ENCODE measurements at regions not wholly inside any gene's neighbourhood (a gene's known extent, or its start where the extent isn't known, plus 50 kb on each side); places are given as distances from the start of the nearest gene placed in this dataset.

- no peak overlapping the region for H3K4me3 ChIP-seq
- no peak for TF ChIP-seq EP300 (IDR thresholded peaks at IDR 0.05)
- TF ChIP-seq POLR2A (IDR thresholded peaks at IDR 0.05), result no peak
- TF ChIP-seq CTCF (IDR thresholded peaks at IDR 0.05), result no peak
- H3K4me1 ChIP-seq, result no peaks in the 10 kb centered on the region
- WGBS, 2 donors, result 85 to 92% methylated on average over 3 of the region's 3 CpGs
- H3K36me3 ChIP-seq, result no peaks in the 10 kb centered on the region
- no peaks in the 10 kb centered on the region for H3K27me3 ChIP-seq
- DNase-seq (ENCODE audit: low spot score in 2 of 2), result no peak
- no peak overlapping the region for H3K27ac ChIP-seq
- H3K9me3 ChIP-seq, result peaks cover 0 to 26% (median 0%) of the 10 kb centered on the region in 4 donors
Measured at GRCh38 chr11:70764356-70764905, 366.1 kb downstream of the CTTN start.

- TF ChIP-seq POLR2A (IDR thresholded peaks at IDR 0.05), result no peak
Measured at GRCh38 chr11:70766901-70767300, 368.6 kb downstream of the CTTN start.

DNA sequence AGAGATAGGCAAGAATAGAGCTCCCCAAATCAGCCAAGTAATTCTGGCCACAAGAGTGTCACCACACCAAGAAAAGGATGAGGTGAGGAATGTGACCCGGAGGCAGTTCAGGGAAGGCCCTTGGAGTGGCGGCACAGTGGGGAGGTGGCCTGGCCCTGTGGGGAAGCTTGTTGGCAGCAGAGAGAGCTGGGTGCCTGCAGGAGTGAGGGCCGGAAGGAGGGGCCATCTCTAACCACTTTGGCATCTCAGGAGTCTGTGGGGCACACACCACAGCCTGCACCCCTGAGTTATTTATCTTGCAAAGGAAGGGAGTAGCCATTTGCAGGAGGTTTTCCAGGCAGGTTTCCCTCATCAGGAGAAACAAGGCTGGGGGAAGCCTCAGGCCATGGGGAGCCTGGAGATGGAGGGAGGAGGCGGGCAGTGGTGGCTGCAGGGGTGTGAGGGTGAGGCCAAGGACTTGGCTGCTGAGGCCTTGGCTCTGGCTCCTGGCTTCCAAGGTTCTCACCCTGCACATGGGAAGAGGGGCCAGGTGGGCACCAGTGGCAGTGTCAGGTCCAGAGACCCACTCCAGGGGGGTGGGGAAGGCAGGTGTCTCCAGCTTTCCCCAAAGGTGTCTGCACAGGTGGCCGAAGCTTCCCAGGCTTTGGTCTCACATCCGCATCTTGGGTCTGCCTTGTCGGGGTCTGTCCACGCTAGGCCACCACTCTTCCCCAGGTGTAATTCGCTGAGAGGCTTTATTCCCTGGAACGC is 370.2 kb downstream of the CTTN start:
- Histone ChIP-seq H3K9me3 (peaks cover 0 to 18% (median 0%) of the 10 kb centered on the region in 4 donors), H3K36me3 (no peaks in the 10 kb centered on the region), H3K27me3 (no peaks in the 10 kb centered on the region), H3K4me3 (no peak overlapping the region), H3K4me1 (no peaks in the 10 kb centered on the region), H3K27ac (no peak overlapping the region)
- no peak for DNase-seq (ENCODE audit: low spot score in 2 of 2)
- no peak for TF ChIP-seq EP300 (IDR thresholded peaks at IDR 0.05)
- no peak for TF ChIP-seq CTCF (IDR thresholded peaks at IDR 0.05)
- TF ChIP-seq POLR2A (IDR thresholded peaks at IDR 0.05), result no peak
- WGBS, 2 donors, result 84 to 93% methylated on average over 10 of the region's 10 CpGs

More at GRCh38 chr11:70766901-70767300, 368.6 kb downstream of the CTTN start:
- no peak for DNase-seq (ENCODE audit: low spot score in 2 of 2)
- Histone ChIP-seq H3K4me1 (no peaks in the 10 kb centered on the region), H3K27me3 (no peaks in the 10 kb centered on the region), H3K4me3 (no peak overlapping the region), H3K9me3 (peaks cover 0 to 18% (median 0%) of the 10 kb centered on the region in 4 donors), H3K27ac (no peak overlapping the region), H3K36me3 (no peaks in the 10 kb centered on the region)
- WGBS, 2 donors, result 88 to 96% methylated on average over 8 of the region's 8 CpGs

- Histone ChIP-seq H3K36me3 (no peaks in the 10 kb centered on the region), H3K9me3 (peaks cover 0 to 18% (median 0%) of the 10 kb centered on the region in 4 donors), H3K4me1 (no peaks in the 10 kb centered on the region), H3K27me3 (no peaks in the 10 kb centered on the region), H3K27ac (no peak overlapping the region), H3K4me3 (no peak overlapping the region)
- no peak for DNase-seq (ENCODE audit: low spot score in 2 of 2)
- TF ChIP-seq EP300 (IDR thresholded peaks at IDR 0.05) (no peak), POLR2A (IDR thresholded peaks at IDR 0.05) (no peak), CTCF (IDR thresholded peaks at IDR 0.05) (no peak)
- 81 to 83% methylated on average over 14 of the region's 14 CpGs for WGBS, 2 donors
Measured at GRCh38 chr11:70769106-70769505, 370.8 kb downstream of the CTTN start.

DNA sequence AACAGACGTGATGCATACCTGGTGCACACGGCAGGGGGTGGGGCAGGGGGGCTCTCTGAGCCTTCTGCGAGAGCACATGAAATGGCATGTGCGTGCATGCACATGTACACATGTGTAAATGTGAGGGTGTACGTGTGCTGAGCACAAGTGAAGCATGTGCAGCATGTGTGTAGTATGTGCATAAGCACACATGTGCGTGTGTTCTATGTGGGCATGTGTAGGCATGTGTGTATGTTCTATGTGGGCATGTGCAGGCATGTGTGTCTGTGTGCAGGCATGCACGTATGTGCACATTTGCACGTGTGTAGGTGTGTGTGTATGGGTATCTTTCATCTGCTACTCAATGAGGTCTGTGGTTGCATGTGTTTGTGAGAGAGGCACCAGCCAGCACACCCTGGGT is 371.2 kb downstream of the CTTN start:
- H3K27ac ChIP-seq, result no peak overlapping the region
- no peak for DNase-seq (ENCODE audit: low spot score in 2 of 2)
- no peaks in the 10 kb centered on the region for H3K36me3 ChIP-seq
- no peaks in the 10 kb centered on the region for H3K4me1 ChIP-seq
- no peak for TF ChIP-seq EP300 (IDR thresholded peaks at IDR 0.05)
- no peak for TF ChIP-seq CTCF (IDR thresholded peaks at IDR 0.05)
- no peak for TF ChIP-seq POLR2A (IDR thresholded peaks at IDR 0.05)
- H3K4me3 ChIP-seq, result no peak overlapping the region
- no peaks in the 10 kb centered on the region for H3K27me3 ChIP-seq
- peaks cover 0 to 18% (median 0%) of the 10 kb centered on the region in 4 donors for H3K9me3 ChIP-seq
- 82 to 88% methylated on average over 8 of the region's 8 CpGs for WGBS, 2 donors
